Caco-2 (cell line): ENCODE measurements at regions not wholly inside any gene's neighbourhood (a gene's known extent, or its start where the extent isn't known, plus 50 kb on each side); places are given as distances from the start of the nearest gene placed in this dataset.

Experiments
- BruUV-seq: library from RNA; stranded (reverse); fragments of 400-500 nt; replicated peaks from 2 replicates; lab custom pipeline; 2021; lab: Mats Ljungman, UMichigan
- CTCF ChIA-PET: fragments of 300-600 bp; sonication (Branson Sonifier 250); formaldehyde crosslinking; loops from one replicate; lab custom pipeline; 2022; ENCODE audit warnings: antibody characterized with exemption; lab: Charles Lee
- POLR2A ChIA-PET: fragments of 300-600 bp; sonication (Branson Sonifier 250); formaldehyde crosslinking; loops from one replicate; lab custom pipeline; 2022; ENCODE audit warnings: antibody characterized with exemption; lab: Charles Lee
- DNase-seq, 2 experiments: peaks; one replicate each; pipeline versions ENCODE4 v3.0.0 to v3.0.0-alpha.2; 2020 to 2022
- H3K27me3 ChIP-seq: replicated peaks from 2 replicates; pipeline ENCODE4 v1.6.0; 2011; ENCODE audit warnings: low read length; ENCODE audit not compliant: control insufficient read depth, insufficient read depth
- H3K36me3 ChIP-seq: 2 replicates; pipeline ENCODE4 v1.5.1; 2011; ENCODE audit warnings: low read length; ENCODE audit not compliant: control insufficient read depth, insufficient read depth
- H3K4me1 ChIP-seq: fragments of 250-450 bp; sonication (Bioruptor Pico); 2 replicates; pipeline ENCODE4 v1.5.1; 2020; ENCODE audit warnings: mild to moderate bottlenecking
- H3K4me3 ChIP-seq: 2 replicates; pipeline ENCODE4 v1.5.1; 2011; ENCODE audit warnings: low read depth, mild to moderate bottlenecking, control low read depth, low read length
- H3K9me3 ChIP-seq: fragments of 250-450 bp; sonication (Bioruptor Pico); 2 replicates; pipeline ENCODE4 v1.5.1; 2020; ENCODE audit warnings: mild to moderate bottlenecking, moderate library complexity
- H3K27ac Mint-ChIP-seq: one replicate; pipeline ENCODE4 v1.8.0; 2022; ENCODE audit warnings: mixed read lengths; ENCODE audit not compliant: unreplicated experiment
- H3K27me3 Mint-ChIP-seq: one replicate; pipeline ENCODE4 v1.8.0; 2022; ENCODE audit warnings: mixed read lengths; ENCODE audit not compliant: insufficient read depth, unreplicated experiment
- H3K36me3 Mint-ChIP-seq: one replicate; pipeline ENCODE4 v1.8.0; 2022; ENCODE audit warnings: mild to moderate bottlenecking, mixed read lengths; ENCODE audit not compliant: insufficient read depth, unreplicated experiment
- H3K4me1 Mint-ChIP-seq: one replicate; pipeline ENCODE4 v1.8.0; 2022; ENCODE audit warnings: low read depth, mixed read lengths; ENCODE audit not compliant: unreplicated experiment
- H3K4me3 Mint-ChIP-seq: one replicate; pipeline ENCODE4 v1.8.0; 2022; ENCODE audit warnings: mild to moderate bottlenecking, moderate library complexity, mixed read lengths; ENCODE audit not compliant: unreplicated experiment
- H3K9me3 Mint-ChIP-seq: one replicate; pipeline ENCODE4 v1.8.0; 2022; ENCODE audit warnings: mixed read lengths; ENCODE audit not compliant: unreplicated experiment
- CTCF ChIP-seq, 2 experiments: fragments of 200-600 bp in 1 of 2; IDR thresholded peaks; 1 replicate in 1 of 2; 2 replicates in 1 of 2; pipeline versions ENCODE4 v1.5.1 to v1.8.0; 2011 to 2022; ENCODE audit warnings: antibody characterized with exemption in 1 of 2, control low read depth in 1 of 2, inconsistent platforms in 1 of 2, low read depth in 1 of 2, low read length in 1 of 2, mild to moderate bottlenecking in 1 of 2, moderate library complexity in 1 of 2; ENCODE audit not compliant: insufficient read depth in 1 of 2, severe bottlenecking in 1 of 2, unreplicated experiment in 1 of 2
- intact Hi-C: fragments of 100-400 bp; cut with micrococcal nuclease; formaldehyde crosslinking; loops from one replicate; pipeline ENCODE4 v1.10.0; 2022; ENCODE audit not compliant: unreplicated experiment

DNA sequence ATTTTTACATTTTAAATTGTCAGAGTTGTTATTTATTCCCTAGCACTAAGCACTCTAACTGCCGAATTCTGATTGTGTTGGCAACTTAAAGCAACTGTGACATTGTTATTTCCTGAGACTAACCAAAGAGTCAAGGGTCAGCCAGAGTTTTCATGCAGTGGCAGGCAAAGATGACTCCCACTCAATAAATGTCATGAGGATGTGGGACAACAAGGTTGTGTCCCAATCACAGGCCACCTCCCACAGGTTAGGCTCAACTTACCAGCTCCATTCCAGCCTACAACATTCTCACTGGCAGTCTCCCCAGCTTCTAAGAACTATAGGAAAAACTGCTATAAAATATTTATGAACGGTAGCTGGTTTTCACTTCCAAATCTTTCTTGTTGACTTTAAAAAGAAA is 80.1 kb downstream of the RSL24D1 start:
- intact Hi-C loops = no loop called here
- Mint-ChIP-seq H3K4me3 (no peak overlapping the region), H3K36me3 (no peaks in the 10 kb centered on the region), H3K27me3 (no peaks in the 10 kb centered on the region), H3K27ac (no peak overlapping the region), H3K4me1 (no peaks in the 10 kb centered on the region), H3K9me3 (no peaks in the 10 kb centered on the region)
- Histone ChIP-seq H3K9me3 (no peaks in the 10 kb centered on the region), H3K4me3 (no peak overlapping the region), H3K4me1 (no peaks in the 10 kb centered on the region), H3K27me3 (no peaks in the 10 kb centered on the region), H3K36me3 (no peaks in the 10 kb centered on the region)
- CTCF ChIA-PET = interaction anchor here (0.8 kb wide), 1 partner anchor 52 kb away, joined by 6 read pairs; no protein-coding TSS in a partner anchor
- no peak for DNase-seq
- TF ChIP-seq CTCF (IDR thresholded peaks at IDR 0.05; ENCODE audit: insufficient read depth in 1 of 2, low read depth in 1 of 2, low read length in 1 of 2, severe bottlenecking in 1 of 2, unreplicated experiment in 1 of 2) = no peak
- POLR2A ChIA-PET = no interaction called here
- BruUV-seq = no TSS peak

- no peaks in the 10 kb centered on the region for H3K27me3 Mint-ChIP-seq
- ChIA-PET CTCF (interaction anchor here (0.6 kb wide), 1 partner anchor 156 kb away, joined by 3 read pairs; no protein-coding TSS in a partner anchor), POLR2A (no interaction called here)
- intact Hi-C loops = no loop called here
- H3K9me3 Mint-ChIP-seq = no peaks in the 10 kb centered on the region
- no TSS peak for BruUV-seq
- H3K27ac Mint-ChIP-seq = no peak overlapping the region
- no peak for TF ChIP-seq CTCF (IDR thresholded peaks at IDR 0.05; ENCODE audit: insufficient read depth in 1 of 2, low read depth in 1 of 2, low read length in 1 of 2, severe bottlenecking in 1 of 2, unreplicated experiment in 1 of 2)
- Histone ChIP-seq H3K27me3 (no peaks in the 10 kb centered on the region), H3K4me3 (no peak overlapping the region), H3K36me3 (no peaks in the 10 kb centered on the region), H3K9me3 (no peaks in the 10 kb centered on the region), H3K4me1 (no peaks in the 10 kb centered on the region)
- no peak for DNase-seq
- no peaks in the 10 kb centered on the region for H3K4me1 Mint-ChIP-seq
- no peak overlapping the region for H3K4me3 Mint-ChIP-seq
- H3K36me3 Mint-ChIP-seq = no peaks in the 10 kb centered on the region
Measured at GRCh38 chr15:55113736-55114135, 83.0 kb downstream of the RSL24D1 start.

GRCh38 chr15:55112706-55113105 is 84.0 kb downstream of the RSL24D1 start:
- H3K9me3 ChIP-seq = no peaks in the 10 kb centered on the region
- BruUV-seq = no TSS peak
- Mint-ChIP-seq H3K9me3 (no peaks in the 10 kb centered on the region), H3K27ac (no peak overlapping the region), H3K36me3 (no peaks in the 10 kb centered on the region), H3K4me1 (no peaks in the 10 kb centered on the region), H3K27me3 (no peaks in the 10 kb centered on the region), H3K4me3 (no peak overlapping the region)
- H3K4me3 ChIP-seq = no peak overlapping the region
- intact Hi-C loops = no loop called here
- H3K4me1 ChIP-seq = no peaks in the 10 kb centered on the region
- no peaks in the 10 kb centered on the region for H3K27me3 ChIP-seq
- H3K36me3 ChIP-seq = no peaks in the 10 kb centered on the region
- ChIA-PET POLR2A (no interaction called here), CTCF (no interaction called here)
- no peak for DNase-seq
- no peak for TF ChIP-seq CTCF (IDR thresholded peaks at IDR 0.05; ENCODE audit: insufficient read depth in 1 of 2, low read depth in 1 of 2, low read length in 1 of 2, severe bottlenecking in 1 of 2, unreplicated experiment in 1 of 2)
